Stimulated activated CD8-positive, alpha-beta memory T cell treated with anti-CD3 and anti-CD28 coated beads, Interleukin-15, amount 100 ng/mL, for 48 hours (primary cell): ENCODE measurements at regions not wholly inside any gene's neighbourhood (a gene's known extent, or its start where the extent isn't known, plus 50 kb on each side); places are given as distances from the start of the nearest gene placed in this dataset.

ENCODE experiments used
- DNase-seq, 2 donors: peaks; one replicate each; pipeline ENCODE4 v3.0.0-alpha.2; 2020; ENCODE audit warnings: low read depth in 2 of 2

- no peak for DNase-seq
Measured at GRCh38 chr15:93165734-93166470, 76.9 kb upstream of the RGMA start.

GRCh38 chr15:93164409-93164808 is 75.4 kb upstream of the RGMA start:
- peak; percentile 5 to 19 for DNase-seq

- DNase-seq: no peak
Measured at GRCh38 chr15:93162560-93162959, 73.5 kb upstream of the RGMA start.

- DNase-seq: no peak
Measured at GRCh38 chr15:93159930-93160329, 70.9 kb upstream of the RGMA start.

- DNase-seq: no peak
Measured at GRCh38 chr15:93158097-93158900, 69.3 kb upstream of the RGMA start.

- no peak for DNase-seq
Measured at GRCh38 chr15:93154666-93155065, 65.7 kb upstream of the RGMA start.

- DNase-seq: no peak
Measured at GRCh38 chr15:93152951-93153350, 63.9 kb upstream of the RGMA start.

- DNase-seq: peak in 1 of 2 donors; percentile 14
Measured at GRCh38 chr15:93152360-93152759, 63.3 kb upstream of the RGMA start.

- DNase-seq: no peak
Measured at GRCh38 chr15:93150910-93151881, 62.2 kb upstream of the RGMA start.

- DNase-seq: no peak
Measured at GRCh38 chr15:93146601-93147000, 57.6 kb upstream of the RGMA start.

- DNase-seq: no peak
Measured at GRCh38 chr15:93146196-93146595, 57.2 kb upstream of the RGMA start.

- DNase-seq: no peak
Measured at GRCh38 chr15:93144463-93145236, 55.6 kb upstream of the RGMA start.

GRCh38 chr15:93143186-93143585 is 54.2 kb upstream of the RGMA start:
- no peak for DNase-seq

- DNase-seq: peak in 1 of 2 donors; percentile 6
Measured at GRCh38 chr15:93141371-93141794, 52.4 kb upstream of the RGMA start.

GRCh38 chr15:93139436-93139835 is 50.4 kb upstream of the RGMA start:
- no peak for DNase-seq

GRCh38 chr15:93138681-93139250 is 49.8 kb upstream of the RGMA start:
- no peak for DNase-seq
